K562 (cell line): ENCODE measurements at regions not wholly inside any gene's neighbourhood (a gene's known extent, or its start where the extent isn't known, plus 50 kb on each side); places are given as distances from the start of the nearest gene placed in this dataset.

Source experiments
- ATAC-seq: fragments of 200-7000 bp; cut with Tn5 transposase; 3 replicates; pipeline ENCODE4 v1.9.1; 2020; ENCODE audit warnings: moderate library complexity
- BruUV-seq: library from RNA; stranded (reverse); fragments of 400-500 nt; replicated peaks from 2 replicates; lab custom pipeline; 2021; lab: Mats Ljungman, UMichigan
- CTCF ChIA-PET: fragments of 300-600 bp; formaldehyde crosslinking; extraction: SDS; loops from one replicate; lab custom pipeline; 2021; ENCODE audit warnings: low intra/inter-chr PET ratio; lab: Yijun Ruan, JAX
- POLR2A ChIA-PET: fragments of 300-600, 350-650 bp; sonication (Branson Sonifier 250); formaldehyde crosslinking; extraction: SDS; loops from one replicate; lab custom pipeline; 2021; ENCODE audit warnings: antibody characterized with exemption, inconsistent platforms; lab: Yijun Ruan, JAX
- DNase-seq, 4 experiments: peaks; one replicate each; pipeline versions ENCODE4 v3.0.0 to v3.0.0-alpha.2; 2011 to 2018; ENCODE audit warnings: low spot score in 3 of 4, mixed read lengths in 3 of 4; ENCODE audit errors: extremely low read depth in 1 of 4
- FAIRE-seq: peaks from 2 replicates; lab custom pipeline; 2011; peaks lifted over from hg19 to GRCh38; lab: Jason Lieb, UNC
- H2AFZ ChIP-seq: 2 replicates; pipeline ENCODE4 v1.6.0; 2011; ENCODE audit warnings: low read depth, low read length, control low read depth, inconsistent platforms
- H3K27ac ChIP-seq: fragments of 200-600 bp; 3 replicates; pipeline ENCODE4 v1.8.0; 2011; ENCODE audit warnings: low read depth, mild to moderate bottlenecking, control low read depth, inconsistent platforms, low read length, moderate library complexity, mixed read lengths; ENCODE audit errors: extremely low read depth
- H3K27me3 ChIP-seq, 2 experiments: fragments of 300-600 bp in 1 of 2; 2 replicates in 1 of 2; 3 replicates in 1 of 2; pipeline versions ENCODE4 v1.6.0 to v1.8.0; 2011; ENCODE audit warnings: inconsistent platforms in 2 of 2, low read length in 2 of 2, mild to moderate bottlenecking in 1 of 2, mixed read lengths in 1 of 2, moderate library complexity in 1 of 2; ENCODE audit not compliant: control insufficient read depth in 2 of 2, insufficient read depth in 2 of 2
- H3K36me3 ChIP-seq: fragments of 300-600 bp; 3 replicates; pipeline ENCODE4 v1.8.0; 2011; ENCODE audit warnings: mild to moderate bottlenecking, low read length, inconsistent platforms; ENCODE audit not compliant: control insufficient read depth, insufficient read depth
- H3K4me1 ChIP-seq, 2 experiments: fragments of 200-600 bp in 1 of 2; replicated peaks in 1 of 2; 2 replicates in 1 of 2; 3 replicates in 1 of 2; pipeline versions ENCODE4 v1.5.1 to v1.8.0; 2011; ENCODE audit warnings: inconsistent platforms in 2 of 2, low read length in 2 of 2, mild to moderate bottlenecking in 1 of 2, mixed read lengths in 1 of 2, moderate library complexity in 1 of 2; ENCODE audit not compliant: control insufficient read depth in 2 of 2, insufficient read depth in 2 of 2
- H3K4me2 ChIP-seq: 2 replicates; pipeline ENCODE4 v1.6.1; 2011; ENCODE audit warnings: low read length, control low read depth, inconsistent platforms, mixed read lengths; ENCODE audit not compliant: insufficient read depth
- H3K4me3 ChIP-seq: fragments of 200-600 bp; sonication (generic), shearing (Covaris generic); 2 replicates; pipeline ENCODE4 v1.5.1; 2016; ENCODE audit warnings: control low read depth, inconsistent platforms
- H3K79me2 ChIP-seq: fragments of 200-600 bp; 3 replicates; pipeline ENCODE4 v1.8.0; 2011; ENCODE audit warnings: low read length, inconsistent platforms; ENCODE audit not compliant: control insufficient read depth, insufficient read depth
- H3K9ac ChIP-seq, 2 experiments: 2 replicates each; pipeline versions ENCODE4 v1.6.0 to v1.6.1; 2011; ENCODE audit warnings: low read depth in 2 of 2, low read length in 2 of 2, control low read depth in 1 of 2, inconsistent platforms in 1 of 2, mild to moderate bottlenecking in 1 of 2, mixed read lengths in 1 of 2; ENCODE audit not compliant: insufficient read depth in 1 of 2
- H3K9me1 ChIP-seq: one replicate; pipeline ENCODE4 v1.6.0; 2011; ENCODE audit warnings: inconsistent platforms, mild to moderate bottlenecking, low read length, moderate library complexity; ENCODE audit not compliant: control insufficient read depth, insufficient read depth
- H3K9me3 ChIP-seq: replicated peaks from 2 replicates; pipeline ENCODE4 v1.5.1; 2011; ENCODE audit warnings: low read depth, low read length, inconsistent platforms; ENCODE audit not compliant: control insufficient read depth, insufficient read depth
- H4K20me1 ChIP-seq: replicated peaks from 2 replicates; pipeline ENCODE4 v1.6.1; 2011; ENCODE audit warnings: low read length, inconsistent platforms, mixed read lengths; ENCODE audit not compliant: control insufficient read depth, insufficient read depth
- CBFA2T3 ChIP-seq: fragments of 450-650 bp; IDR thresholded peaks from 2 replicates; pipeline ENCODE4 v1.6.1; 2017
- MTA3 ChIP-seq: fragments of 450-650 bp; formaldehyde crosslinking; IDR thresholded peaks from 2 replicates; pipeline ENCODE4 v1.6.1; 2017; ENCODE audit warnings: mild to moderate bottlenecking, borderline replicate concordance
- POU5F1 ChIP-seq: fragments of 150-350 bp; IDR thresholded peaks from 2 replicates; pipeline ENCODE4 v1.6.1; 2014; ENCODE audit warnings: borderline replicate concordance, low read length, low read depth, mild to moderate bottlenecking; ENCODE audit not compliant: partially characterized antibody
- ZBTB17 ChIP-seq: fragments of 450-650 bp; formaldehyde crosslinking; IDR thresholded peaks from 2 replicates; pipeline ENCODE4 v1.4.0; 2020; ENCODE audit warnings: mild to moderate bottlenecking
- ZNF184 ChIP-seq: sonication (generic); formaldehyde crosslinking; IDR thresholded peaks from 2 replicates; pipeline ENCODE4 v1.5.0; 2020; ENCODE audit warnings: missing genetic modification reagents
- WGBS: fragments of 100-300 bp; shearing (Covaris generic); methylation state at CpG from one replicate; pipeline ENCODE4 v1.1.6; 2016; ENCODE audit warnings: low coverage, mixed read lengths; ENCODE audit not compliant: insufficient coverage; ENCODE audit errors: missing lambda C conversion rate; 5-methylcytosine and 5-hydroxymethylcytosine counted together
- in situ Hi-C: fragments of 300-500 bp; cut with MboI; formaldehyde crosslinking; loops from 4 replicates; pipeline ENCODE4 v1.15.0; 2018; ENCODE audit warnings: inconsistent platforms, mixed read lengths
- intact Hi-C: fragments of 100-400 bp; cut with micrococcal nuclease; formaldehyde crosslinking; loops from 2 replicates; pipeline ENCODE4 v1.14.2; 2022

DNA sequence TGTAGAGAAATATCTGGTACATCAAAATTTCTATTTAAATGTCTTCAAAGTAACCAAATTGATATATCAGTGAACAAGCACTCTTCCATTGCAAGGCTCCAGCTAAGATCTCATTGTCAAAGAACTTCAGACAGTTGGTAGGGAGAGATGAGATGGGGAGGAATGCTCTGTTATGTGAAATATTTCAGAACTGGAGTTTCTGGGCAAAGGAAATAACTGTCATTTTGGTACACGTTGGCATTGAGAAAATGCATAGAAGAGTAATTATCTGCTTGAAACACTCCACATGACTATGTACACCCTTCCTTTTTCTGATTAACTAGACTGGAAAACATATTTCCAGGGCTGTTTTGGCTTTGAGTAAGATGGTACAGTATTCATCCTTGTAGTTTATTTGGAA, 297.5 kb upstream of the RASGRP1 start:
- BruUV-seq, result no TSS peak
- in situ Hi-C loops, result no loop called here
- ChIA-PET POLR2A (interaction anchor here (1.7 kb wide), 1 partner anchor 9 kb away, joined by 6 read pairs; no protein-coding TSS in a partner anchor), CTCF (no interaction called here)
- no peak for TF ChIP-seq CBFA2T3
- Histone ChIP-seq H3K79me2 (no peaks in the 10 kb centered on the region), H4K20me1 (no peaks in the 10 kb centered on the region), H3K27ac (no peak overlapping the region), H3K4me1 (no peaks in the 10 kb centered on the region), H3K4me2 (no peak overlapping the region), H3K4me3 (no peak overlapping the region), H2AFZ (no peak overlapping the region), H3K9me3 (no peaks in the 10 kb centered on the region), H3K9ac (no peak overlapping the region), H3K27me3 (no peaks in the 10 kb centered on the region), H3K36me3 (no peaks in the 10 kb centered on the region), H3K9me1 (no peaks in the 10 kb centered on the region)
- ATAC-seq (no peak), DNase-seq (no peak), FAIRE-seq (no peak)
- WGBS, result 0% methylated on average over 1 of the region's 1 CpG
- intact Hi-C loops, result no loop called here

GRCh38 chr15:38863381-38863780, 298.8 kb upstream of the RASGRP1 start:
- no peak for TF ChIP-seq MTA3
- no peak for TF ChIP-seq POU5F1
- TF ChIP-seq ZNF184 (CRISPR knock-in tag), result no peak
- TF ChIP-seq ZBTB17, result no peak
- no peak overlapping the region for H2AFZ ChIP-seq
- H3K9me1 ChIP-seq, result no peaks in the 10 kb centered on the region
- CTCF ChIA-PET, result no interaction called here
- H4K20me1 ChIP-seq, result no peaks in the 10 kb centered on the region
- WGBS, result 0% methylated on average over 4 of the region's 4 CpGs
- intact Hi-C loops (no loop called here), in situ Hi-C loops (no loop called here)
- no peaks in the 10 kb centered on the region for H3K79me2 ChIP-seq
- no peaks in the 10 kb centered on the region for H3K27me3 ChIP-seq
- no peak overlapping the region for H3K27ac ChIP-seq
- no peaks in the 10 kb centered on the region for H3K9me3 ChIP-seq
- ATAC-seq (no peak), DNase-seq (no peak), FAIRE-seq (no peak)
- POLR2A ChIA-PET, result interaction anchor here (1.0 kb wide), 1 partner anchor 12 kb away, joined by 6 read pairs; no protein-coding TSS in a partner anchor
- BruUV-seq, result no TSS peak
- H3K36me3 ChIP-seq, result no peaks in the 10 kb centered on the region
- no peak overlapping the region for H3K9ac ChIP-seq
- H3K4me1 ChIP-seq, result no peaks in the 10 kb centered on the region
- H3K4me2 ChIP-seq, result no peak overlapping the region
- no peak overlapping the region for H3K4me3 ChIP-seq
